ENCODE measurements at regions not wholly inside any gene's neighbourhood (a gene's known extent, or its start where the extent isn't known, plus 50 kb on each side); places are given as distances from the start of the nearest gene placed in this dataset.

- TF ChIP-seq CTCF (IDR thresholded peaks at IDR 0.05), result no peak
- TF ChIP-seq POLR2AphosphoS5 (IDR thresholded peaks at IDR 0.05), result no peak
- no peak for TF ChIP-seq EP300 (IDR thresholded peaks at IDR 0.05)
Measured at GRCh38 chr10:60645980-60646379, 132.3 kb upstream of the CDK1 start.

All from esophagus muscularis mucosa (tissue), 4 donors.